HepG2 (cell line): ENCODE measurements at regions not wholly inside any gene's neighbourhood (a gene's known extent, or its start where the extent isn't known, plus 50 kb on each side); places are given as distances from the start of the nearest gene placed in this dataset.

Experiments used
- BCLAF1 ChIP-seq: fragments of 450-650 bp; IDR thresholded peaks from 2 replicates; pipeline ENCODE4 v1.6.1; 2017; ENCODE audit warnings: mild to moderate bottlenecking
- LBX2 ChIP-seq: sonication (generic); formaldehyde crosslinking; IDR thresholded peaks from 2 replicates; pipeline ENCODE4 v1.5.0; 2020; ENCODE audit warnings: missing genetic modification reagents, mild to moderate bottlenecking, borderline replicate concordance
- PLRG1 ChIP-seq: fragments of 450-650 bp; conservative IDR thresholded peaks from 2 replicates; pipeline ENCODE4 v1.6.1; 2016
- RBM39 ChIP-seq: fragments of 200-400 bp; formaldehyde crosslinking; IDR thresholded peaks from one replicate; pipeline ENCODE4 v1.6.1; 2018; ENCODE audit warnings: antibody characterized with exemption, mild to moderate bottlenecking, low read depth, low read length; ENCODE audit not compliant: poor library complexity, severe bottlenecking
- ZNF121 ChIP-seq: sonication (generic); formaldehyde crosslinking; IDR thresholded peaks from 2 replicates; pipeline ENCODE4 v1.5.0; 2020; ENCODE audit warnings: mild to moderate bottlenecking, missing genetic modification reagents
- ZNF275 ChIP-seq: sonication (generic); formaldehyde crosslinking; IDR thresholded peaks from 2 replicates; pipeline ENCODE4 v1.8.0; 2022; ENCODE audit warnings: missing genetic modification reagents, mild to moderate bottlenecking, inconsistent platforms, borderline replicate concordance

GRCh38 chr9:68654075-68654474, 51.0 kb upstream of the PIP5K1B start (continued):
- no peak for TF ChIP-seq BCLAF1
- TF ChIP-seq PLRG1, result no peak
- TF ChIP-seq RBM39, result no peak
- TF ChIP-seq LBX2 (CRISPR knock-in tag), result no peak
- no peak for TF ChIP-seq ZNF275 (CRISPR knock-in tag)
- no peak for TF ChIP-seq ZNF121 (CRISPR knock-in tag)
